Right kidney (tissue), 1 donor: ENCODE measurements at regions not wholly inside any gene's neighbourhood (a gene's known extent, or its start where the extent isn't known, plus 50 kb on each side); places are given as distances from the start of the nearest gene placed in this dataset.

ENCODE experiments used
- DNase-seq: peaks from one replicate; pipeline ENCODE4 v3.0.0-alpha.2; 2016

DNA sequence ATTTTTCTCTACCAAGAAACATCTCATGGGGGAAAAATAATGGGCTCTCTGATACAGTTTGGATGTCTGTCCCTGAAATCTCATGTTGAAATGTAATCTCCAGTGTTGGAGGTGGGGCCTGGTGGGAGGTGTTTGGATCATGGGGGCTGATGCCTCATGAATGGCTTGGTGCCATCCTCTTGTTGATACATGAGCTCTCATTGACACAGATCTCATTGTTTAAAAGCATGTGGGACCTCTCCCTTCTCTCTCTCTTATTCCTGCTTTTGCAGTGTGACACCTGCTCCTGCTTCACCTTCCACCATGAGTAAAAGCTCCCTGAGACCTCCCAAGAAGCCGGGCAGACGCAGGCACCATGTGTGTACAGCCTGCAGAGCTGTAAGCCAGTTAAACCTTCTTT lies 332.5 kb upstream of the NRIP1 start:
- DNase-seq: no peak

DNA sequence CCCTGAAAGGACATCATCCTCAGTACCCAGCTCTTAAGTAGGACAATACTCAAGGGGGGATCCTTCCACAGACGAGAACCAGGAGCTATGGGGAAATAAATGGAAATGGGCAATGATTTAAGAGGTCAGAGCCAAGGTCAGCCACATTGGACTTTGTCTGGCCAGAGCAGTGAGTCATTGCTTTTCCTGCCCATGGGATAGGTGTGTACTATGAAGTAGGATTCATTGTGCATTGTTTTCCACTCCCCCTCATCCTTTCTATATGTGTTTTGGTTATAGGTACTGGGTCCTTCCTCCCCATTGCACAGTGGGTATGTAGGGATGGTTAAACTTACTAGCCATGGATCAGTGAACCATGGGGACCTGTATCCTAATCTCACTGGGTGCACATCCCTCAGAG lies 328.9 kb upstream of the USP25 start:
- no peak for DNase-seq

DNA sequence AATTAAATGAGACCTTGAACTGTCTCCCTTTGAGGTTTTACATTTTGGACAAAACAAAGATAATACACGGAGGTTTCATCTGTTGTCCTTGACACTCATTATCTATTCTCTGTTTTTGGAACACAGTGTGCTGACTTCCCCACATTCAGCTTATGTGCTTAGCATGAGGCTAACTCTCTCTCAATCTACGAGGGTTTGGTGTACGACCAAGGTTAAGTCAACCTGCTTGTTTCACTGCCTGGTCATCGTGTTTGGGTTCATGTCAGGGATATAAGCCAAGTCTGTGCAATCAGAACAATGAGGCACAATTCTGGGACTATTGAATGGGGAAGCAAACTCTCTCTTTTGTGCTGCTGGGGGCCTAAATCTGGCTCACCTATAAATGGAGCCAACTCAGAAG lies 328.5 kb upstream of the USP25 start:
- DNase-seq: no peak

DNA sequence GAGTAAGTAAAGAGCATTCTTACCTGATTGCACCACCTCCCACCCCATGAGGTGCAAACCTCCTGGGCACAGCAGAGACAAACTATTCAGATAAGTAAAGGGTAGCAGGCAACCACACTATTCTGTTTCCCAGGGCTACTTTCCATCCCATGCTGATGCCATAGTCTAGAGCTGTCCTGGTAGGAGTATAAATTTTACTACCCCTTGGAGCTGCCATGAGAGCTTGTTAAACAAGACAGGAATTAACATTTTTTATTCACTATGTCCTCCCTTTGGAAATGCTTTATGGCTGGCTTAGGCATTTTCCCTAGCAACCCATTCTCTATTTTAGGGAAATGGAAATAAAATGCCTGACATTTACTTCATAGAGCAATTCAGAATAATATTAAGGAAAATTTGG lies 324.6 kb upstream of the USP25 start:
- no peak for DNase-seq

DNA sequence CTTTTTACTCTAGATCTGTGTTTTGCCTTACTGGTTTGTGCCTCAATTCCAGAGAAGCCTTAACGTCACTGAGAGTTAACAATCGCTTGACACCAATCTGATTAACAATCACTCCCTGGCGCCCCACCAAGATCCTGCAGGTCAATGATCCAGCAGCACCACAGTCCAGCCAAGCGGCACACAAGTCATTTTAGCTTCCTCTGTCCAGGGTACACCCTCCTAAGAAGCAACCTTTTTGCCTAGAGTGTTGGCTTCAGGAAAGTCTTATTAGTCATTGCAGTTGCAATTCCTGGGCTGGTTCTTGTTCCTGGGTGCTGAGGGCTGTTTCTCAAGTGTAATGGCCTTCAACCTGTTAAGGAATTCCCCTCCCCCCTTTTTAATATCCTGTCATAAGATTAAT lies 323.0 kb upstream of the USP25 start:
- no peak for DNase-seq

DNA sequence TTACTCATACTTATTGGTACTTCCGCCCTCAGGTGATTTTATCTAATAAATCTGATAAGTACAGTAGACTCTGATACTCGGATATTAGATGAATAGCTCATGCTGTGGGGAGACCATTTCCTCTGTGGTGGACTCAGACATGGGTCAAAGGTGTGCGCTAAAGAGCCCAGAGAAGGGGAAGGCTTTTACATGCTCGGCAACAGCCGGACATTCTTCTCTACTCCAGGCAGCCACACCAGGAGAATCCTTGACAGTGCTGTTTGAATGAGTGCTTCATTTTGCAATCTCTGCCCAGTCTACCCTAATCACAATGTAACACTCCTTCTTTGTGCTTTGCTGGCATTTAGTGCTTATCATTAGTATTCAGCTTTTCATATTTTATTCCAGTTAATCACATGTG lies 322.2 kb upstream of the USP25 start:
- no peak for DNase-seq

DNA sequence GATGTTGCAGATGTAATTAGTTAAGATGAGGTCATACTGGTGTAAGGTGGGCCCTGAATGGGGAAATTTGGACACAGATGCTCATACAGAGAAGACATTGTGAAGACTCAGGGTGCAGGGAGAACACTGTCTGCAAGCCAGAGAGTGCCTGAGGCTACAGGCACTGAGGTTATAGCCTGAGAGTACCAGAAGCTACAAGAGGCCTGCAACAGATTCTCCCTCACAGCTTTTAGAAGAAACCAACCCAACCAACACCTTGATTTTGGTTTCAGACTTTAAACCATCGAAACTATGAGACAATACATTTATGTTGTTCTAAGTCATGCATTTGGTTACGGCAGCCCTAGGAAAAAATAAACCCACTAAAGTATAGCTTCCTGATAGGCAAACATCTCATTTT lies 321.7 kb upstream of the USP25 start:
- DNase-seq: no peak

DNA sequence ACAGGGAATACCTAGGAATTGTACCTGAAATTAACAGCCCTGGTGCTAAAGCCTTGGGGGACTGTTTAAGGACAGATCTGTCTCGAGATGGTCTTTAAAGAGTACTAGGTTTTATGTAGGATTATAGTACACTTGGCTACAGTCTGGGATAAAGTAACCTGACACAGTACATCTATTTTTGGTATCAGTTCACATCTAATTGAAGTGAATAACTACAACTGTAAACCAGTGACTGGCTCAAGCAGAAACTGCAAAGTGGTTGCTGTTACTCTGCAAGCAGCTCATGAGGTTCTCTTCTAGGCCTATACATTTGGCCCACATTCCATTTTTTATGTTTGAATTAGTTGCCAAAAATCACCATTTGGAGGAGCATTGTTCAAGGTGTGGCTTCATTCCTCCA lies 320.8 kb upstream of the USP25 start:
- no peak for DNase-seq

DNA sequence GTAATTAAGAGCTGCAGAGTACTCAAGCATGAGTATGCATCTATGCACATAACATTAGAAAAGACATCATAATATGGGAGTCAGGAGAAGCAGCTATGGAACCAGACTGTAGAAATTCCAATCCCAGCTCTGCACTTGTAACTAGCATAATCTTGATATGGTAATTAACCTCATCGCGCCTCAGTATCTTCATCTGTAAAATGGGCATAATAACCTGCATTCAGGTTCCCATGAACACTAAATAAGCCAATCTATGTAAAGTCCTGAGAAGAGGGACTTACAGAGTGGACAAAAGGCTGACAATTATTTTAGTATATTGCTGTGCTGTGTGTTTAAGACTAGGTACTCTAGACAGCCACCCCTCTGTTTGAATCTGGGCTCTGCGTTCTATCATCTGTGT lies 318.9 kb upstream of the USP25 start:
- DNase-seq: no peak

DNA sequence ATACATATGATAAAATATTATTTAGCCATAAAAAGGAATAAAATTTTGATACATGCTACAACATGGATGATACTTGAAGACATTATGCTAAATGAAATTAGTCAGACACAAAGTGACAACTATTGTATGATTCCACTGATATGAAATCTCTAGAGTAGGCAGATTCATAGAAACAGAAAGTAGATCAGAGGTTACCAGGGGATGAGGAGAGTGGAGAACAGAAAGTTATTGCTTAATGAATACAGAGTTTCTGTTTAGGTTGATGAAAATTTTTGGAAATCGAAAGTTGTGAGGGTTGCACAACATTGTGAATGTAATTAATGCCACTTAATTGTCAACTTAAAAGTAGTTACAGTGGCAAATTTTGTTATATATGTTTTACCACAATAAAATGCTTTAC lies 315.7 kb upstream of the USP25 start:
- no peak for DNase-seq

DNA sequence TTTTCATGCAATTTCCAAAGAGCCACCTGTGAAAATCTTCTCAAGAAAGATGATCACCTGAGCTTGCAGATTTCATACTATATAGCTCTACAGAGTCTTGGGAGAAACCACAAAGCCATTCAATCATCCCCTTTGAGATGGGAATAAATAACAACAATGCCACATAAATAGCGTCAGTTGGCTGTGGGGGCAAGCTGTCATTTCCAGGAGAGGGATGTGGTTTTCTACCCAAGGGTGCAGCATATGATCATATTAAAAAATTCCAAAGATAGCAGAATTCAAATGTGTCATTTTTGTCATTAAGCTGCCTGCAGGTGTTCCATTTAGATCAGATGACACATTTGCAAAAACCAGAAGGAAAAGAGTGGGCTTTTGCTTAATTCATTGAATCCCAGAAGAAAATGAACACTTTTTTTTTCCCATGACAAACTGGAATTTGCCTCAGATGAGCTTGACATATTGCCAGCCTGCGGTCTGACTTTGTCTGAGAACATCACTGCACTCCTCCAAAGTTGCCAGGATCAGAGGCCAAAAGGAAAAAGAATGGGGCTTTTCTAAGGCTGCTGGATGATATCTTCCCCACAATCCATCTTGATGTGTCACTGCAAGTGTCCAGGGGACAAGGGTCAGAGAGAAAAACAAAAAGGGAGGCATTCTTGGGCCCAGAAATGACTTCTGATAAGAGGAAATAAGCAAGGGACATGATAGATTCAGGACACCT lies 314.1 kb upstream of the USP25 start:
- no peak for DNase-seq

DNA sequence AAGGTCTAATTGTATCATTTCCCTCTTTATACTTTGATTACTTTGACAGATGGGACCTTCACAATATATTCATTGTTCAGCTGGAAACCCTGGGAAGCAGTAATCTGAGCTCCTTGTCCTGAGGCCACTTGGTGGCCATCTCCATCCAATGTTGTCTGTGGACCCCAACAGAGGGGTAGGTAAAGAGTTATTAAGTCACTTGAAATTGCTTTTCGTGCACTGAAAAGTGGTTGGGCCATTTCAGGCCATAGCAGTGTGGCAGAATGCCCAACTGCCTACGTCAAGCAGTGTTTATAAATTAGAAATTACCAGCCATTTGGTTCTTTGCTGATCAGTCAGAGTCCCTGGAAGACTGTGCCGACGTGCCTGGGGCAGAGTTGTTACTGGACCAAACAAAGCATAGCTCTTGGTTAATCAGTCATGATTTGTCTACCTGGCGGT lies 308.3 kb upstream of the USP25 start:
- DNase-seq: no peak

DNA sequence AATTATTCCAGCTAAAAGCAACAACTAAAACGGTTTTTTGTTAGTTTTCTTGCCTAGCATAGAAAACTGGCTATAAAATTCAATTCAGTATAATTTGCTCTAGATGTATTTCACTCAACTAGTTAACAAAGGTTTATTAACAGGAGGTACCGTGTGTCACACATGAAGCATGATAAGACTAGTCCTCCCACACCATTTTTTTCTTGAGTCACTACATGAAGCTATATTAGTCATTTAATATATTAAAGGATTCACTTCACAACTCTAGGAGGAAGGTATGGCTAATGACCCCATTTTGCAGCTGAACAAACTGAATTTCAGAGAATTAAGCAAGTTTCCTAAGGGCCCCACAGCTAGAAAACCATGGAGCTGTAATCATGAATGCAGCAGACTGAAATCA lies 307.8 kb upstream of the USP25 start:
- no peak for DNase-seq

DNA sequence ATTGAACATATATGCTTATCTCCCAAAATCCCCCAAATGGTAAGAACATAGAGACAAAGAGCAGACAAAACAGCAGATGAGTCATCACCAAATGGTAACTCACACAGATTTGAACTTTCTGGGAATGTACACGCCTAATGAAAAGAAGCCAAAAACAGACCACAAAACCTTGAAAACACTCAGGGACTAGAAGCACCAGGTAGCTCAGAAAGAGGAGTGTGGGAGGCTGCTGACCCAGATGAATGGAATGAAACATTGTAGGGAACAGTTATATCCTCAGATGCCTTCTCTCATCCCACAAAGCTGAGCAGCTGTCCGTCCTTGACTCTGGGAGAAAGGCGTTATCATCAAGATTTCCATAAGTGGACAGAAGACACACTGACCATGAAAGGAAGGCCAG lies 307.0 kb upstream of the USP25 start:
- no peak for DNase-seq

DNA sequence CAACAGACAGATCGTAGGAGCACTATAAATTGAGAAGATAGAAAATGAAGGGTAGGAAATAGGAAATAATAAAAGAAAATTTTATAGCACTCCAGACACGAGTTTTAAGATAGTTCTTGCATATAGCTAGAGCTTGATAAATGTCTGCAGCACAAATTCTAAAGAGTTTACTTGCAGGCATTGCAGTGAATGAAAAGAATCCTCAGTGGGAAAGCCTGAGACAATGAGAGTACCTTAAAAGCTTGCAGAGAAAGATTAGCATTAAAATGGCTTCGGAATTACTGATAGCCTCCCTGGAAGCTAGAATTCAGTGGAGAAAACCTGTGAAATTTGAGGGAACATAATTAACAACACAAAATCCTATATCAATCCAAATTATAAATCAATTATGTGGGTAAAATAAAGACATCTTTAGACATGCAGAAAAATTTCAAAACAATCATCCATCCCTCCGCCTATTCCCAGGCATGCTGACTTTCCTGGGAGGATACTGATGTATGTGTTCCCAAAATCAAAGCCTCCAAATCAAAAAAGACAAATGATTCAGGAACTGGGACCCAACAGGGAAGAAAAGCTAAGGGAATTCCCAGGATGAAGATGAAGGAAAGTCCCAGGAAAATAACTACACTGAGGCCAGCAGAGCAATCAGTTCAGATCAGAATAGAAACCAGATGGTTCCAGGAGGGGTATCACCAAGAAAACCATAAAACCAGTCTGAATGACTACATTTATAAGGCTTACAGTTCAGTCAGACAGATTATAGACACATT lies 305.9 kb upstream of the USP25 start:
- no peak for DNase-seq

DNA sequence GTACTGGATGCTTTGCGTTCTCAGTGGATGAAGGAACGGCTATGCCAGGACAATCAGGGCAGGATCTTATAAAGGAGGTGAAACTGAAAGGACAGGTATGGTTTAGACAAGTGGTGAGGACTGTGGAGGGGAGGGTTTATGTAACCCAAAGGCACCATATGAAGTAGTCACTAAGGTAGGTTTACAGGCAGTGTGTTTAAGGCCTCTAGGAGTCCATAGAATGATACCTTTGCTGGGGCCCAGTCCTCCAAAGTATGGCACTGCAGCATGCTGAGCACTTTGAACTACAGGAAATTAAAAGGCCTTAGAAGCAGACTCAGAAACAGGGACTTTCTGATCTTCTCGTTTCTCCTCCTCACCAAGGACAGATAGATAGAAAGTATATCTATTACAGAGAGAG lies 304.7 kb upstream of the USP25 start:
- DNase-seq: no peak

DNA sequence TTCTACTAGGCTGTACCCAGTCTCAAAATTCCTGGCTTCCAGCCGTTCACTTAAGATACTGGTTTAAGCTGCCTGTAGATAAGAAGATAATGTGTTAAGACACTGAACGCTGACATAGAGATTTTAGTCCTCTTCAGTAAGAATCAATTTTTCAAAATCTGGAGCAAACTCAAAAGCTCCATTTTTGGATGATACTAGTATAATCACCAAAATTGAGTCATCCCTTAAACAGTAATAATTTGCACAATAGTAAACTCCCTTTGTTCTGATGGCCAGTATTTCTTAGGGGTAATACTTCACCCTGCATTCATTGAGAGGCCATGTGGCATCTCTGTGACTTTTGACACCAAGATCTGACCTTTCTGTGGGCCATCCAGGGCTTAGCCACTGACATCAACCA lies 299.8 kb upstream of the USP25 start:
- no peak for DNase-seq

DNA sequence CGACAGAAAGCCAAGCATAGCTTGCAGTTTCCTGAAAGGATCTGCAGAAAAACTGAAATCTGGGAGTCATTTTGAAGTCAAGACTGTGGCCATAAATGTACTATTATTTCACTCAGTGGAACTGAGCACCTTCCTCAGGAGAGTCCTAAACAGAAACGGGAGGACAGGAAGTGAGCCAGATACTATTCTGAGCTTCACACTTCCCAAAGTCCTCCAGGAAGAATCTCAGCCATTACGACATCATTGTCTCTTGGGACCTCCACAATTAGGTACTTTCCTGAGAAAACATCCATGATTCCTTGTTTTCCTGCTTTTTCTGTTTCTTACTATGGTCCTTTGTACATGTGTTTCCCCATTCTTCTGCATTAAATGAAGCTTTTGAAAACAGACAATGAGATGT lies 299.2 kb upstream of the USP25 start:
- no peak for DNase-seq

DNA sequence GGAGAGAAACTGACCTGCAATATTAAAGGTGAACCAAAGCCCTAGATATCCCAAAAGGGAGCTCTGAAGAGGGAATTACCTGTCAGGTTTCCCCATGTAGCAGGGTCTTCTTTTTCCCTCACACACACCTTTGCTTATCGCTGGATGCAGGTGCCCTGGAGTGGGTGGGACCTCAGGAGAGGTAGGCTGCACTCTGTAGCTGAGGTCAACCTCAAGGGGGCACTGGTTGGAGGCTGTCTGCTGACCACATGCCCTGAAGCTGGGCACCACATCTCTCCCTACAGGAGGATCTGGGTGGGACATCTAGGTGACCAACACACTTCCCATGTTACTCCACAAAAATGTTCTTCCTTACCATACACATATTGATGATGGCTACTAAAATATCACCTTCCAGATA lies 298.7 kb upstream of the USP25 start:
- DNase-seq: no peak

DNA sequence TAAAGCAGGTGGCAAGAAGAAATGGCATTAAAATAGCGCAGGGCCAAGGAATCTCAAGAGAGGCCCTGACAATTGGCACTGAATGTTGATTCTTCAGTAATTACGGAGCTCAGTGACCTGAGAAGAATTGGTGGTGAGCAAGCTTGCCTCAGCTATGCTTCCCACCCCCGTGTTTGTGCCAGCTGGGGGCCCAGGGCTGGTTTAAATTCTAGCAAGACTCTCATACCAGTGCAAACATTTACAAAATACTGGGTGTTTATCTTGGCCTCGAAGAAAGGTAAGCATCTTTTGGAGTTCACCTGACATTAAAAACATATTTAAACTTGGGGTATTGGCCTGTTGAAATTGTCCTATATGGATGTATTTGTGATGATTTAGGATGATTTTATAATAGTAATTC lies 296.7 kb upstream of the USP25 start:
- no peak for DNase-seq

DNA sequence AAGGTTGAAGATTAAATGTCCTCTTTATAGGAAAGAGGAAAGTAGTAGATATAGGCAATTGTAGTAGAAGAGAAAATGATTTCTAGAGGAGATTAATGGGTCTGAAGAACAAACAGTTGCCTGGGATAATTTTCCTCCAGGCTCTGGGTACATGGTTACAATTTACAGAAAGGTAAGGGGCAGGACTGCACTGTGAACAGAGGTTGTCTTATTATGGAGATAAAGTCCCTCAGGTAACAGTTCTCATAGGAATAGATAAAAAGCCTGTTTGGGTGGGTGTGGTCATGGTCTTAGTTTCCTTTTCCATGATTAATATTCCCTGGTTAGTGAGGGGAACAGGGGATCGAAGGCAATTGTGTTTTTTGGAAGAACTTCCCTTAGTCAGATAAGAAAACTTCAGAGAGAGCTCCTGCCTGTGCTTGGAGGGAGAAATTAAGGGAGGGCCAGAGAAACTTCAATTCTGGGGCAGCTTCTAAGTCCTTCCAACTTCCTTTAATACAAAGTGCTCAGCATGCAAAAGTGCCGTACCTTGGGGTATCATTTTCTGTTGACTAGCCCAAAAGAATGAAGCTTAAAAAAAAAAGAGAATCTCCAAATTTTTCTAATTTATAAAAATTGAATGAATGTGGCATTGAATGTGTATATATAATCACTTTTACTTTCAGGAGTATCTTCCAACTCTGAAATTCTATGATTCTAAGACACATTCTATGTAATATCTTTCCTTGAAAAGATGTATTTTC lies 295.4 kb upstream of the USP25 start:
- DNase-seq: no peak

DNA sequence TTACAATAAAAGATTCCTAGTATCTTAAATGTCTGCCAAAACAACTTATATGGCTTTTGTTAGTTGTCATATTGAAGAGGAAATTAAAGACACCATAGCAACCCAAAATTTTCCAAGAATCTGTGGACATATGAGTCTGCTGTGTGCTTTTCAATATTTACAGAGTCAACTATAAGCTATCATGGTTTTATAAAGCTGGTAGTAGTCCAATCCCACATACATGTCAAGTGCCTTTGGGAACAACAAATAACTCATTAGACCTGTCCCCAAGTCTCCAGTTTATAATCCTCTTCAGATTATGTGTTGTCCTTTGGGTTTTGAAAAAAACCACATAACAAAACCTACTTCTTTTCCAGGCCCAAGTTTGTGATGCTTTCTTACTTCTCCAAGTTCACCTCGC lies 293.8 kb upstream of the USP25 start:
- DNase-seq: no peak

DNA sequence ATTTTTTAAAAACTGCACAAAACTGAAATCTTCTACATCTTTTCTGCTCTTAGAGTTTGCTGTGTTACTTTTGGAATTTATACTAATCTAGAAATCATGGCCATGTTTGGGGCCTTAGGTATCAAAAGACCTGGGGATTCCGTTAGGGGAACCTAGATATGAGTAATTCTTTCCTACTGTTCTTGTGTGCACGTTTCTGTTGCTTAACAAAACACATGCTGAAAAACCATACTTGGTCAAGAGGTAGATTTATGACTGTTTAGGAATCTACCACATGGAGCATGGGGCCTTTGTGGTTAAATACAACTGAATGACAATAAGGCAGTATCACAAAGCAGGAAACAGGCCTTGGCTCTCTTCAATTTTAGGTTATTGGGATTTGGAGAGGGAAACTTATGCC lies 291.9 kb upstream of the USP25 start:
- no peak for DNase-seq

DNA sequence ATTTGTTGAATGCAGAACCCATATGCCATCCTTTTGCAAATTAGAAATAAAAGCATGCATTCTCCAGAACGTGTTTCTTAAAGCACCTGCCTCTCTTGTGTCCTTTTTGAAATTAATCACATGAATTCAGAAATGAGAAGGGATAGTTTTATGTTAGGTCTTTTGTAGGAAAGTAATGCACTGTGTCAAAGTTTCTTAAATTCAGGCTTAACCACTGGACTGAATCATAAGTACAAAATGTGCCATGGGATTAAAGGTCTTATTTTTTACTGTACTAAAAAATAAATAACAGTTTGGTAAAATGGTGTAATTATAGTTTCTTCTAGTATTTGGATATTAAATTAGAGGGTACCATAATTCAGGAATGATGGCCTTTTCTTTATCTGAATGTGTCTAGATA lies 290.1 kb upstream of the USP25 start:
- no peak for DNase-seq
